Bronchial epithelial cell (primary cell): ENCODE measurements at regions not wholly inside any gene's neighbourhood (a gene's known extent, or its start where the extent isn't known, plus 50 kb on each side); places are given as distances from the start of the nearest gene placed in this dataset.

Experiments
- DNase-seq: peaks from one replicate; pipeline ENCODE4 v3.0.0-alpha.2; 2010; ENCODE audit warnings: low read depth
- FAIRE-seq: peaks from 2 replicates; lab custom pipeline; 2011; peaks lifted over from hg19 to GRCh38; lab: Jason Lieb, UNC
- H3K27me3 ChIP-seq: 2 replicates; pipeline ENCODE4 v1.5.1; 2011; ENCODE audit warnings: low read length; ENCODE audit not compliant: control insufficient read depth, insufficient read depth
- H3K36me3 ChIP-seq: 2 replicates; pipeline ENCODE4 v1.5.1; 2011; ENCODE audit warnings: low read length; ENCODE audit not compliant: control insufficient read depth, insufficient read depth
- H3K4me3 ChIP-seq: 2 replicates; pipeline ENCODE4 v1.5.1; 2011; ENCODE audit warnings: mild to moderate bottlenecking, low read depth, low read length, control low read depth
- CTCF ChIP-seq: IDR thresholded peaks from 2 replicates; pipeline ENCODE4 v1.5.1; 2011; ENCODE audit warnings: mild to moderate bottlenecking, moderate library complexity, low read length, control low read depth, inconsistent platforms; ENCODE audit not compliant: insufficient read depth, severe bottlenecking

- FAIRE-seq, result no peak
- TF ChIP-seq CTCF, result no peak
Measured at GRCh38 chr10:25758511-25758910, 175.5 kb upstream of the MYO3A start.

GRCh38 chr10:25761937-25762336 is 172.1 kb upstream of the MYO3A start:
- H3K36me3 ChIP-seq, result no peaks in the 10 kb centered on the region
- no peak for FAIRE-seq

More at GRCh38 chr10:25758511-25758910, 175.5 kb upstream of the MYO3A start:
- no peaks in the 10 kb centered on the region for H3K27me3 ChIP-seq
- DNase-seq, result no peak
- no peaks in the 10 kb centered on the region for H3K36me3 ChIP-seq
- H3K4me3 ChIP-seq, result no peak overlapping the region

GRCh38 chr10:25766213-25766612 is 167.8 kb upstream of the MYO3A start:
- H3K36me3 ChIP-seq, result no peaks in the 10 kb centered on the region
- no peak for DNase-seq
- no peak for FAIRE-seq
- no peaks in the 10 kb centered on the region for H3K27me3 ChIP-seq
- TF ChIP-seq CTCF, result no peak
- no peak overlapping the region for H3K4me3 ChIP-seq

More at GRCh38 chr10:25761937-25762336, 172.1 kb upstream of the MYO3A start:
- Histone ChIP-seq H3K27me3 (no peaks in the 10 kb centered on the region), H3K4me3 (no peak overlapping the region)
- TF ChIP-seq CTCF, result no peak
- DNase-seq, result no peak

GRCh38 chr10:25766687-25767221 is 167.3 kb upstream of the MYO3A start:
- TF ChIP-seq CTCF, result no peak
- Histone ChIP-seq H3K27me3 (no peaks in the 10 kb centered on the region), H3K4me3 (no peak overlapping the region), H3K36me3 (no peaks in the 10 kb centered on the region)
- DNase-seq, result no peak
- no peak for FAIRE-seq

- Histone ChIP-seq H3K27me3 (no peaks in the 10 kb centered on the region), H3K36me3 (no peaks in the 10 kb centered on the region), H3K4me3 (no peak overlapping the region)
- FAIRE-seq, result no peak
- no peak for DNase-seq
- TF ChIP-seq CTCF, result no peak
Measured at GRCh38 chr10:25768167-25768566, 165.9 kb upstream of the MYO3A start.

GRCh38 chr10:25778646-25779045 is 155.4 kb upstream of the MYO3A start:
- no peak for TF ChIP-seq CTCF
- H3K36me3 ChIP-seq, result no peaks in the 10 kb centered on the region
- no peaks in the 10 kb centered on the region for H3K27me3 ChIP-seq
- peak; percentile 18 for FAIRE-seq
- DNase-seq, result no peak
- no peak overlapping the region for H3K4me3 ChIP-seq
